Kidney (tissue), 13 donors: ENCODE measurements at regions not wholly inside any gene's neighbourhood (a gene's known extent, or its start where the extent isn't known, plus 50 kb on each side); places are given as distances from the start of the nearest gene placed in this dataset.

ENCODE experiments used
- DNase-seq, 5 donors: peaks; one replicate each; pipeline ENCODE4 v3.0.0-alpha.2; 2013 to 2020
- FAIRE-seq: peaks from 2 replicates; lab custom pipeline; 2012; peaks lifted over from hg19 to GRCh38; lab: Jason Lieb, UNC
- H3K27ac ChIP-seq, 2 donors: one replicate each; pipeline ENCODE4 v1.7.0; 2013; ENCODE audit warnings: low read depth in 2 of 2, low read length in 2 of 2, inconsistent platforms in 1 of 2
- H3K27me3 ChIP-seq: one replicate; pipeline ENCODE4 v1.7.1; 2013; ENCODE audit warnings: low read length, inconsistent platforms; ENCODE audit not compliant: control insufficient read depth, insufficient read depth
- H3K36me3 ChIP-seq, 3 donors: one replicate each; pipeline versions ENCODE4 v1.7.0 to v1.7.1; 2013; ENCODE audit warnings: low read length in 3 of 3, control low read depth in 1 of 3, inconsistent platforms in 1 of 3; ENCODE audit not compliant: insufficient read depth in 3 of 3, control insufficient read depth in 2 of 3
- H3K4me1 ChIP-seq, 3 donors: one replicate each; pipeline versions ENCODE4 v1.7.0 to v1.7.1; 2013; ENCODE audit warnings: low read length in 3 of 3, inconsistent platforms in 1 of 3, low read depth in 1 of 3; ENCODE audit not compliant: control insufficient read depth in 2 of 3, insufficient read depth in 2 of 3
- H3K4me3 ChIP-seq, 3 donors: one replicate each; pipeline versions ENCODE4 v1.7.0 to v1.8.1; 2013; ENCODE audit warnings: low read length in 3 of 3, control low read depth in 1 of 3, inconsistent platforms in 1 of 3
- H3K9ac ChIP-seq, 3 donors: one replicate each; pipeline versions ENCODE4 v1.7.0 to v1.7.1; 2013; ENCODE audit warnings: low read length in 3 of 3, control low read depth in 1 of 3, inconsistent platforms in 1 of 3
- H3K9me3 ChIP-seq, 3 donors: one replicate each; pipeline versions ENCODE4 v1.7.0 to v1.7.1; 2013; ENCODE audit warnings: low read length in 3 of 3, control low read depth in 1 of 3, inconsistent platforms in 1 of 3; ENCODE audit not compliant: control insufficient read depth in 2 of 3, insufficient read depth in 1 of 3
- CTCF ChIP-seq: IDR thresholded peaks from 3 replicates; pipeline ENCODE4 v1.5.1; 2012; ENCODE audit warnings: mild to moderate bottlenecking, moderate library complexity, borderline replicate concordance; ENCODE audit not compliant: insufficient read depth; ENCODE audit errors: extremely low read depth
- intact Hi-C: fragments of 100-400 bp; cut with DNase I; formaldehyde crosslinking; loops from one replicate; pipeline ENCODE4 v1.11.1; 2022
- donor health status: control.
- donor health status: control.
- donor health status: control.
- donor health status: control.
- donor health status: control.
- donor health status: DM: yes; HTN: yes; CAD: no.
- donor health status: Normal renal cell carcinoma (clear cell type).

DNA sequence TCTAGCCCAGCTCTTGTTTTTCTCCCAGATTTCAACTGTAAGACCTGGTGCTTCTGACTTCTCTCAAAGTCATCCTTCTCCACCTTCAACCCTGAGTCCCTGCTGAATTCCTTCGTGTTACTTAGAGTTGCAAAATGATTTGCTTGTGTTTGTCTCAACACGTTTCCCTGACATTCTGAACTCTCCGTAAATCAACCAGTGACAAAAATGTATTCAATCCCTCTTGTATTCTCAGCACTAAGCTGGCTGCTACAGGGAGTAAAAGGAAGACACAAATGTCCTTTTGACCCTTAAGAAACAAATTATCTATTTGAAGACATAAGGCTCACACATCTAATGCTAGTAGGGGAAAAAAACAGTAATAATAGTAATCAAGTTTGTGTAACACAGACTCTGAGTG lies 514.0 kb upstream of the TMPO start:
- TF ChIP-seq CTCF = no peak
- FAIRE-seq (no peak), DNase-seq (no peak)
- H3K27ac ChIP-seq = no peak overlapping the region
- no peak overlapping the region for H3K9ac ChIP-seq
- no peaks in the 10 kb centered on the region for H3K4me1 ChIP-seq
- no peaks in the 10 kb centered on the region for H3K9me3 ChIP-seq
- no peaks in the 10 kb centered on the region for H3K36me3 ChIP-seq
- H3K27me3 ChIP-seq = no peaks in the 10 kb centered on the region
- intact Hi-C loops = no loop called here
- H3K4me3 ChIP-seq = no peak overlapping the region

DNA sequence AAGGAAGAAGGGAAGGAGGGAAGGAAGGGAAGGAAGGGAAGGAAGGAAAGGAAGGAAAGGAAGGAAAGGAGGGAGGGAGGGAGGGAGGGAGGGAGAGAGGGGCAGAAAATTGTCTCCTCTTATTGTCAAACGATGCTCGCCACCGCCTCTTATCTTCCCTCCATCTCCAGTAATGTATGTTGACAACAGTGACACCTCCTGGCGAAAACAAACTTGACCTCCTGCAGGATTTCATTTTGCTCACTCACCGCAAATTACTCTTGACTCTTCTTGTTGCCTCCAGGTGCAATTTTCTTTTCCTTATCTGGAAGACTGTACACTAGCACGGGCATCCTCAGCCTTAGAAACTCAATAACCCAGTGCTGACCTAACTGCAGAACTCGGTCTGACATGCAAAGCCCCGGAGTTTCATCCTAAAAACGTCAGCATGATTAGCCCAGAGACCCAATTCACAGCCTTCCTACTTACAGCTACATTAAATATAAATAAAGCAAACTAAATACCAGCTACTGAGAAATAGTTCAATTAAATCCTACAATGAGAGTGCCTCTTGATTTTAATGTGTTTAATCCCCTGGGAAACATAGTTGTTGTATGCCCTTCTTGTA lies 512.4 kb upstream of the TMPO start:
- intact Hi-C loops = no loop called here
- peak; percentile 31 for TF ChIP-seq CTCF
- DNase-seq (peak in 4 of 5 donors; percentile 57 to 79 (median 69)), FAIRE-seq (no peak)
- Histone ChIP-seq H3K4me3 (no peak overlapping the region), H3K9ac (no peak overlapping the region), H3K36me3 (no peaks in the 10 kb centered on the region), H3K27ac (no peak overlapping the region), H3K4me1 (no peaks in the 10 kb centered on the region), H3K27me3 (no peaks in the 10 kb centered on the region), H3K9me3 (no peaks in the 10 kb centered on the region)

GRCh38 chr12:98007963-98008362 lies 507.4 kb upstream of the TMPO start:
- H3K36me3 ChIP-seq = no peaks in the 10 kb centered on the region
- no peak for FAIRE-seq
- no peaks in the 10 kb centered on the region for H3K27me3 ChIP-seq
- intact Hi-C loops = no loop called here
- no peak for DNase-seq
- no peak overlapping the region for H3K9ac ChIP-seq
- TF ChIP-seq CTCF = no peak
- no peak overlapping the region for H3K27ac ChIP-seq
- H3K4me3 ChIP-seq = no peak overlapping the region
- H3K4me1 ChIP-seq = no peaks in the 10 kb centered on the region
- no peaks in the 10 kb centered on the region for H3K9me3 ChIP-seq

DNA sequence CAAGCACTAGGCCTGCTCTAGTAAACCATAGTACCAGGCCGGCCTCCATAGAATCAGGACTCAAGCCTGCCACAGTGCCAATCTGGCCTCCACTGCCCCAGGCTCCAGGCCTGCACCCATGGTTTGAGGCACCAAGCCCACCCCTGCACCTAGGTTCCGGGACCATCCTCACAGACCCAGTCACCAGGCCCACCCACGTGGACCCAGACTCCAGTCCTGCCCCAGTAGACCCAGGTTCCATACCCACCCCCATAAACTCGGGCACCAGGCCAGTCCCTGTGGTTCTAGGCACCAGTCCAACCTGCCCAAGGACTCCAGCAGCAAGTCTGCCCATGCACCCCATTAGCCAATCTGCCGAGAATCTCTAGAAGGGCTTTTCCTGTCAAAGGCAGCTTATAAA lies 501.8 kb upstream of the TMPO start:
- DNase-seq = no peak
- TF ChIP-seq CTCF = no peak

More for the DNA sequence above, 501.8 kb upstream of the TMPO start:
- H3K36me3 ChIP-seq = no peaks in the 10 kb centered on the region
- intact Hi-C loops = no loop called here
- H3K9me3 ChIP-seq = peaks cover 0 to 4% (median 0%) of the 10 kb centered on the region in 3 donors
- no peak for FAIRE-seq
- H3K27me3 ChIP-seq = no peaks in the 10 kb centered on the region
- H3K4me1 ChIP-seq = no peaks in the 10 kb centered on the region
- no peak overlapping the region for H3K27ac ChIP-seq
- H3K4me3 ChIP-seq = no peak overlapping the region
- no peak overlapping the region for H3K9ac ChIP-seq
